ENCODE measurements at regions not wholly inside any gene's neighbourhood (a gene's known extent, or its start where the extent isn't known, plus 50 kb on each side); places are given as distances from the start of the nearest gene placed in this dataset.

DNA sequence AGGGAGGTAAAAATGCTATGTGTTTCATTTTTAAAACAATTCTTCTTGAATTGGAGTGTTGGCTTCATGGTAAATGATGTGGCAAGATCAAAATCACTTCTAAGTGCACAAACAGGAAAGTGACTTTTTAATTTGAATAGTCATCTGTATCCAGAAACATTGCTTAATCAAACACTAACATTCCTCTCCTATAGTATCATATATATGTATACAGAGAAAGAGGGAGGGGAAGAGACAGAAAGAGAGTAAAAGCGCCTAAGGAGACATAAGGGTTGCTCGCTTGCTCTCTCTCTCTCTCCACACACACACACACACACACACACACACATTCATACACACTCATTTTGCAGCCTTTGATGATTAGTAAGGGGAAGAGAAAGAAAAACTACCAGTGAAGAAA is 95.4 kb upstream of the PRDM9 start:
- TF ChIP-seq, protein P1, sequence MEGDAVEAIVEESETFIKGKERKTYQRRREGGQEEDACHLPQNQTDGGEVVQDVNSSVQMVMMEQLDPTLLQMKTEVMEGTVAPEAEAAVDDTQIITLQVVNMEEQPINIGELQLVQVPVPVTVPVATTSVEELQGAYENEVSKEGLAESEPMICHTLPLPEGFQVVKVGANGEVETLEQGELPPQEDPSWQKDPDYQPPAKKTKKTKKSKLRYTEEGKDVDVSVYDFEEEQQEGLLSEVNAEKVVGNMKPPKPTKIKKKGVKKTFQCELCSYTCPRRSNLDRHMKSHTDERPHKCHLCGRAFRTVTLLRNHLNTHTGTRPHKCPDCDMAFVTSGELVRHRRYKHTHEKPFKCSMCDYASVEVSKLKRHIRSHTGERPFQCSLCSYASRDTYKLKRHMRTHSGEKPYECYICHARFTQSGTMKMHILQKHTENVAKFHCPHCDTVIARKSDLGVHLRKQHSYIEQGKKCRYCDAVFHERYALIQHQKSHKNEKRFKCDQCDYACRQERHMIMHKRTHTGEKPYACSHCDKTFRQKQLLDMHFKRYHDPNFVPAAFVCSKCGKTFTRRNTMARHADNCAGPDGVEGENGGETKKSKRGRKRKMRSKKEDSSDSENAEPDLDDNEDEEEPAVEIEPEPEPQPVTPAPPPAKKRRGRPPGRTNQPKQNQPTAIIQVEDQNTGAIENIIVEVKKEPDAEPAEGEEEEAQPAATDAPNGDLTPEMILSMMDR (conservative IDR thresholded peaks at IDR 0.05; ENCODE audit: low read depth, low read length), result no peak
- TF ChIP-seq EZH2 (IDR thresholded peaks at IDR 0.05; ENCODE audit: borderline replicate concordance, low read depth, low read length, poor library complexity, severe bottlenecking), result no peak
